H9 (cell line): ENCODE measurements at regions not wholly inside any gene's neighbourhood (a gene's known extent, or its start where the extent isn't known, plus 50 kb on each side); places are given as distances from the start of the nearest gene placed in this dataset.

Source experiments
- DNase-seq: peaks from one replicate; pipeline ENCODE4 v3.0.0-alpha.2; 2017
- H2AFZ ChIP-seq: one replicate; pipeline ENCODE4 v1.6.1; 2013; ENCODE audit warnings: mild to moderate bottlenecking, low read length, control low read depth, moderate library complexity
- H2AK5ac ChIP-seq: 2 replicates; pipeline ENCODE4 v1.6.1; 2013; ENCODE audit warnings: low read length, control low read depth, mixed read lengths; ENCODE audit not compliant: insufficient read length
- H2BK120ac ChIP-seq: one replicate; pipeline ENCODE4 v1.6.1; 2013; ENCODE audit warnings: low read depth, mild to moderate bottlenecking, low read length, control low read depth, inconsistent platforms; ENCODE audit not compliant: poor library complexity, severe bottlenecking
- H2BK12ac ChIP-seq: 2 replicates; pipeline ENCODE4 v1.6.1; 2013; ENCODE audit warnings: low read length, control low read depth, mixed read lengths, low read depth; ENCODE audit not compliant: insufficient read length
- H2BK15ac ChIP-seq: 2 replicates; pipeline ENCODE4 v1.6.1; 2013; ENCODE audit warnings: low read depth, low read length, control low read depth
- H2BK20ac ChIP-seq: one replicate; pipeline ENCODE4 v1.6.1; 2013; ENCODE audit warnings: low read depth, mild to moderate bottlenecking, low read length, control low read depth, inconsistent platforms; ENCODE audit not compliant: poor library complexity, severe bottlenecking
- H2BK5ac ChIP-seq: 2 replicates; pipeline ENCODE4 v1.6.1; 2013; ENCODE audit warnings: low read length, control low read depth, mixed read lengths; ENCODE audit not compliant: insufficient read length
- H3K14ac ChIP-seq: 2 replicates; pipeline ENCODE4 v1.6.1; 2013; ENCODE audit warnings: low read length, control low read depth; ENCODE audit not compliant: insufficient read depth
- H3K18ac ChIP-seq: 2 replicates; pipeline ENCODE4 v1.6.1; 2013; ENCODE audit warnings: low read depth, mild to moderate bottlenecking, mixed read lengths, low read length, control low read depth; ENCODE audit not compliant: insufficient read length
- H3K23ac ChIP-seq: 2 replicates; pipeline ENCODE4 v1.6.1; 2013; ENCODE audit warnings: low read length, control low read depth, mixed read lengths, low read depth; ENCODE audit not compliant: insufficient read length
- H3K23me2 ChIP-seq: 2 replicates; pipeline ENCODE4 v1.6.1; 2013; ENCODE audit warnings: low read depth, mild to moderate bottlenecking, mixed read lengths, low read length, control low read depth; ENCODE audit not compliant: insufficient read length, poor library complexity, severe bottlenecking
- H3K27ac ChIP-seq: 2 replicates; pipeline ENCODE4 v1.5.1; 2013; ENCODE audit warnings: low read length, control low read depth, mixed read lengths, low read depth; ENCODE audit not compliant: insufficient read length
- H3K27me3 ChIP-seq: 2 replicates; pipeline ENCODE4 v1.6.1; 2013; ENCODE audit warnings: low read length, control low read depth, inconsistent platforms; ENCODE audit not compliant: insufficient read depth
- H3K4ac ChIP-seq: 2 replicates; pipeline ENCODE4 v1.6.1; 2013; ENCODE audit warnings: low read depth, mild to moderate bottlenecking, control low read depth, inconsistent platforms, low read length, moderate library complexity
- H3K4me1 ChIP-seq: 2 replicates; pipeline ENCODE4 v1.6.1; 2013; ENCODE audit warnings: low read length, control low read depth, inconsistent platforms; ENCODE audit not compliant: insufficient read depth
- H3K4me2 ChIP-seq: 2 replicates; pipeline ENCODE4 v1.6.1; 2013; ENCODE audit warnings: low read length, control low read depth, mixed read lengths; ENCODE audit not compliant: insufficient read length, insufficient read depth
- H3K56ac ChIP-seq: 2 replicates; pipeline ENCODE4 v1.6.1; 2013; ENCODE audit warnings: low read depth, mild to moderate bottlenecking, mixed read lengths, low read length, control low read depth; ENCODE audit not compliant: insufficient read length
- H3K79me1 ChIP-seq: 2 replicates; pipeline ENCODE4 v1.6.1; 2013; ENCODE audit warnings: low read depth, mild to moderate bottlenecking, moderate library complexity, low read length, control low read depth, inconsistent platforms; ENCODE audit not compliant: insufficient read depth, poor library complexity, severe bottlenecking
- H3K79me2 ChIP-seq: 2 replicates; pipeline ENCODE4 v1.6.1; 2013; ENCODE audit warnings: low read length, control low read depth, inconsistent platforms; ENCODE audit not compliant: insufficient read depth
- H3K9ac ChIP-seq: 2 replicates; pipeline ENCODE4 v1.6.1; 2013; ENCODE audit warnings: low read length, control low read depth, mixed read lengths; ENCODE audit not compliant: insufficient read length; ENCODE audit errors: extremely low read depth
- H3K9me3 ChIP-seq: one replicate; pipeline ENCODE4 v1.6.1; 2013; ENCODE audit warnings: low read depth, low read length, inconsistent platforms; ENCODE audit not compliant: control insufficient read depth
- H3T11ph ChIP-seq: one replicate; pipeline ENCODE4 v1.6.1; 2013; ENCODE audit warnings: mild to moderate bottlenecking, low read length, control low read depth, inconsistent platforms
- H4K20me1 ChIP-seq: one replicate; pipeline ENCODE4 v1.6.1; 2013; ENCODE audit not compliant: control insufficient read depth, insufficient read length, insufficient read depth
- H4K5ac ChIP-seq: 2 replicates; pipeline ENCODE4 v1.6.1; 2013; ENCODE audit warnings: low read depth, mild to moderate bottlenecking, mixed read lengths, low read length, control low read depth; ENCODE audit not compliant: insufficient read length
- H4K8ac ChIP-seq: replicated peaks from 2 replicates; pipeline ENCODE4 v1.6.1; 2013; ENCODE audit warnings: low read length, control low read depth, mixed read lengths, low read depth; ENCODE audit not compliant: insufficient read length
- H4K91ac ChIP-seq: 2 replicates; pipeline ENCODE4 v1.6.1; 2013; ENCODE audit warnings: low read depth, mild to moderate bottlenecking, moderate library complexity, mixed read lengths, low read length, control low read depth; ENCODE audit not compliant: insufficient read length
- H3K27ac Mint-ChIP-seq, 3 experiments: 2 replicates in 2 of 3; 3 replicates in 1 of 3; pipeline ENCODE4 v1.8.0; 2020 to 2021; ENCODE audit warnings: mixed read lengths in 3 of 3, mild to moderate bottlenecking in 1 of 3, moderate library complexity in 1 of 3
- H3K27me3 Mint-ChIP-seq: 2 replicates; pipeline ENCODE4 v1.8.0; 2021; ENCODE audit warnings: low read depth, mild to moderate bottlenecking, moderate library complexity, mixed read lengths
- H3K36me3 Mint-ChIP-seq, 3 experiments: 2 replicates in 2 of 3; 3 replicates in 1 of 3; pipeline ENCODE4 v1.8.0; 2020 to 2021; ENCODE audit warnings: low read depth in 3 of 3, mixed read lengths in 3 of 3; ENCODE audit not compliant: insufficient read depth in 1 of 3
- H3K4me1 Mint-ChIP-seq, 2 experiments: 2 replicates each; pipeline ENCODE4 v1.8.0; 2020; ENCODE audit warnings: mixed read lengths in 2 of 2
- H3K4me3 Mint-ChIP-seq, 2 experiments: 2 replicates in 1 of 2; 3 replicates in 1 of 2; pipeline ENCODE4 v1.8.0; 2020 to 2021; ENCODE audit warnings: mild to moderate bottlenecking in 2 of 2, mixed read lengths in 2 of 2, moderate library complexity in 1 of 2
- H3K9me3 Mint-ChIP-seq, 2 experiments: 2 replicates in 1 of 2; 3 replicates in 1 of 2; pipeline ENCODE4 v1.8.0; 2020; ENCODE audit warnings: mild to moderate bottlenecking in 2 of 2, mixed read lengths in 2 of 2, moderate library complexity in 1 of 2
- WGBS: extraction: QIAGEN DNeasy Blood & Tissue Kit; methylation state at CpG from one replicate; pipeline ENCODE4 v1.1.7; 2013; ENCODE audit warnings: missing lambda C conversion rate, low lambda C conversion rate, mixed read lengths; ENCODE audit not compliant: insufficient read length; ENCODE audit errors: extremely low coverage; 5-methylcytosine and 5-hydroxymethylcytosine counted together
- TF ChIP-seq, protein P1 (sequence below): fragments of 200-600 bp; sonication (generic); conservative IDR thresholded peaks from 3 replicates; pipeline ENCODE4 v1.8.0; 2021; ENCODE audit warnings: antibody characterized with exemption, mild to moderate bottlenecking

- Mint-ChIP-seq H3K27me3 (no peaks in the 10 kb centered on the region), H3K4me1 (peaks cover 0 to 8% of the 10 kb centered on the region in 2 experiments; a peak in 2 of 4 replicates), H3K9me3 (peaks cover 0 to 5% of the 10 kb centered on the region in 2 experiments; a peak in 2 of 5 replicates), H3K4me3 (no peak overlapping the region), H3K36me3 (peaks cover 0 to 2% (median 0%) of the 10 kb centered on the region in 3 experiments; a peak in 1 of 7 replicates), H3K27ac (no peak overlapping the region; a peak in 1 of 7 replicates)
- Histone ChIP-seq H2BK120ac (no peak overlapping the region), H3K4me2 (no peak overlapping the region), H4K91ac (no peak overlapping the region), H4K5ac (no peak overlapping the region), H3K56ac (no peak overlapping the region), H3K79me2 (no peaks in the 10 kb centered on the region), H3K23me2 (no peaks in the 10 kb centered on the region), H4K20me1 (no peaks in the 10 kb centered on the region), H2BK20ac (no peak overlapping the region), H3K23ac (no peak overlapping the region), H2AK5ac (no peak overlapping the region), H3K14ac (no peak overlapping the region), H3K79me1 (no peaks in the 10 kb centered on the region), H3K18ac (no peak overlapping the region), H2BK5ac (no peak overlapping the region), H3K27me3 (no peaks in the 10 kb centered on the region), H3K9ac (no peak overlapping the region), H3K4me1 (no peaks in the 10 kb centered on the region), H3K9me3 (no peaks in the 10 kb centered on the region), H2BK15ac (no peak overlapping the region), H4K8ac (no peak overlapping the region), H3K27ac (no peak overlapping the region), H2AFZ (no peak overlapping the region), H3T11ph (no peak overlapping the region), H3K4ac (no peak overlapping the region), H2BK12ac (no peak overlapping the region)
- no peak for DNase-seq
- WGBS, result no CpG with 5 or more reads among the region's 2 CpGs
- TF ChIP-seq, protein P1, sequence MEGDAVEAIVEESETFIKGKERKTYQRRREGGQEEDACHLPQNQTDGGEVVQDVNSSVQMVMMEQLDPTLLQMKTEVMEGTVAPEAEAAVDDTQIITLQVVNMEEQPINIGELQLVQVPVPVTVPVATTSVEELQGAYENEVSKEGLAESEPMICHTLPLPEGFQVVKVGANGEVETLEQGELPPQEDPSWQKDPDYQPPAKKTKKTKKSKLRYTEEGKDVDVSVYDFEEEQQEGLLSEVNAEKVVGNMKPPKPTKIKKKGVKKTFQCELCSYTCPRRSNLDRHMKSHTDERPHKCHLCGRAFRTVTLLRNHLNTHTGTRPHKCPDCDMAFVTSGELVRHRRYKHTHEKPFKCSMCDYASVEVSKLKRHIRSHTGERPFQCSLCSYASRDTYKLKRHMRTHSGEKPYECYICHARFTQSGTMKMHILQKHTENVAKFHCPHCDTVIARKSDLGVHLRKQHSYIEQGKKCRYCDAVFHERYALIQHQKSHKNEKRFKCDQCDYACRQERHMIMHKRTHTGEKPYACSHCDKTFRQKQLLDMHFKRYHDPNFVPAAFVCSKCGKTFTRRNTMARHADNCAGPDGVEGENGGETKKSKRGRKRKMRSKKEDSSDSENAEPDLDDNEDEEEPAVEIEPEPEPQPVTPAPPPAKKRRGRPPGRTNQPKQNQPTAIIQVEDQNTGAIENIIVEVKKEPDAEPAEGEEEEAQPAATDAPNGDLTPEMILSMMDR, result no peak
Observed at GRCh38 chrX:88101968-88102367, 584.4 kb downstream of the KLHL4 start.
